Left ventricle myocardium inferior (tissue), 1 donor: ENCODE measurements at regions not wholly inside any gene's neighbourhood (a gene's known extent, or its start where the extent isn't known, plus 50 kb on each side); places are given as distances from the start of the nearest gene placed in this dataset.

Experiments used
- DNase-seq: peaks from one replicate; pipeline ENCODE4 v3.0.0-alpha.2; 2020
- H3K27ac ChIP-seq: fragments of 200-600 bp; replicated peaks from 2 replicates; pipeline ENCODE4 v1.8.0; 2021
- H3K27me3 ChIP-seq: fragments of 200-600 bp; 2 replicates; pipeline ENCODE4 v1.8.0; 2021; ENCODE audit warnings: low read depth
- H3K36me3 ChIP-seq: fragments of 200-600 bp; 2 replicates; pipeline ENCODE4 v1.8.0; 2021
- H3K4me1 ChIP-seq: fragments of 200-600 bp; 2 replicates; pipeline ENCODE4 v1.8.0; 2021
- H3K4me3 ChIP-seq: fragments of 200-600 bp; 2 replicates; pipeline ENCODE4 v1.8.0; 2021; ENCODE audit warnings: mild to moderate bottlenecking, moderate library complexity
- H3K9me3 ChIP-seq: fragments of 200-600 bp; replicated peaks from 2 replicates; pipeline ENCODE4 v1.8.0; 2021
- CTCF ChIP-seq: fragments of 200-600 bp; IDR thresholded peaks from 2 replicates; pipeline ENCODE4 v1.8.0; 2021; ENCODE audit warnings: antibody characterized with exemption, mild to moderate bottlenecking, borderline replicate concordance
- intact Hi-C: fragments of 100-400 bp; cut with micrococcal nuclease; formaldehyde crosslinking; loops from one replicate; pipeline ENCODE4 v1.11.0; 2022
- donor health status: DM: no; HTN: yes; CAD: no; lungs with severe emphysema.

GRCh38 chr10:26642896-26643653 lies 54.4 kb upstream of the PDSS1 start:
- no peak overlapping the region for H3K27ac ChIP-seq
- intact Hi-C loops = no loop called here
- no peaks in the 10 kb centered on the region for H3K36me3 ChIP-seq
- DNase-seq = no peak
- no peaks in the 10 kb centered on the region for H3K4me1 ChIP-seq
- TF ChIP-seq CTCF = no peak
- H3K4me3 ChIP-seq = no peak overlapping the region
- peaks cover 14% of the 10 kb centered on the region for H3K27me3 ChIP-seq
- peaks cover 10% of the 10 kb centered on the region for H3K9me3 ChIP-seq

- Histone ChIP-seq H3K27me3 (peaks cover 28% of the 10 kb centered on the region), H3K9me3 (no peaks in the 10 kb centered on the region), H3K4me3 (no peak overlapping the region), H3K36me3 (no peaks in the 10 kb centered on the region), H3K4me1 (no peaks in the 10 kb centered on the region), H3K27ac (no peak overlapping the region)
- no peak for DNase-seq
- intact Hi-C loops = no loop called here
- no peak for TF ChIP-seq CTCF
These were observed 49.8 kb upstream of the PDSS1 start for GRCh38 chr10:26647602-26648244.
